GM12878 (cell line): ENCODE measurements at regions not wholly inside any gene's neighbourhood (a gene's known extent, or its start where the extent isn't known, plus 50 kb on each side); places are given as distances from the start of the nearest gene placed in this dataset.

Experiments used
- CREM ChIP-seq: IDR thresholded peaks from 2 replicates; pipeline ENCODE4 v1.6.1; 2014; ENCODE audit warnings: antibody characterized with exemption, low read depth
- CTCF ChIP-seq, 3 experiments: IDR thresholded peaks in 2 of 3; conservative IDR thresholded peaks in 1 of 3; 2 replicates each; pipeline ENCODE4 v1.5.1; 2011; ENCODE audit warnings: low read depth in 3 of 3, low read length in 3 of 3, mild to moderate bottlenecking in 3 of 3, control low read depth in 2 of 3, moderate library complexity in 2 of 3, inconsistent platforms in 1 of 3, mixed read lengths in 1 of 3; ENCODE audit not compliant: control insufficient read depth in 2 of 3, insufficient read depth in 1 of 3; ENCODE audit errors: extremely low read depth in 1 of 3
- MAX ChIP-seq: IDR thresholded peaks from 2 replicates; pipeline ENCODE4 v1.6.1; 2012; ENCODE audit warnings: low read depth, low read length, improper control_type of control experiment
- PBX3 ChIP-seq: IDR thresholded peaks from 2 replicates; pipeline ENCODE4 v1.6.1; 2011; ENCODE audit warnings: mild to moderate bottlenecking, low read depth, low read length, moderate library complexity; ENCODE audit not compliant: insufficient replicate concordance
- PML ChIP-seq: IDR thresholded peaks from 2 replicates; pipeline ENCODE4 v1.6.1; 2012; ENCODE audit warnings: low read length, inconsistent platforms
- RCOR1 ChIP-seq: conservative IDR thresholded peaks from 2 replicates; pipeline ENCODE4 v1.6.1; 2012; ENCODE audit warnings: low read depth, low read length, improper control_type of control experiment

GRCh38 chr13:50444726-50445125 lies 398.8 kb downstream of the DLEU7 start:
- TF ChIP-seq CTCF (IDR thresholded peaks at IDR 0.05 in 2 of 3, conservative IDR thresholded peaks at IDR 0.05 in 1 of 3; ENCODE audit: control insufficient read depth in 2 of 3, extremely low read depth in 1 of 3, insufficient read depth in 1 of 3, low read depth in 3 of 3, low read length in 3 of 3) (no peak), MAX (no peak), PML (no peak), CREM (no peak), PBX3 (no peak), RCOR1 (no peak)
